ENCODE measurements at regions not wholly inside any gene's neighbourhood (a gene's known extent, or its start where the extent isn't known, plus 50 kb on each side); places are given as distances from the start of the nearest gene placed in this dataset.
"Not testable (repeated sequence)": the region's sequence is repeated elsewhere in the genome, so short reads cannot be mapped to it uniquely, and the experiment has no call there.

DNA sequence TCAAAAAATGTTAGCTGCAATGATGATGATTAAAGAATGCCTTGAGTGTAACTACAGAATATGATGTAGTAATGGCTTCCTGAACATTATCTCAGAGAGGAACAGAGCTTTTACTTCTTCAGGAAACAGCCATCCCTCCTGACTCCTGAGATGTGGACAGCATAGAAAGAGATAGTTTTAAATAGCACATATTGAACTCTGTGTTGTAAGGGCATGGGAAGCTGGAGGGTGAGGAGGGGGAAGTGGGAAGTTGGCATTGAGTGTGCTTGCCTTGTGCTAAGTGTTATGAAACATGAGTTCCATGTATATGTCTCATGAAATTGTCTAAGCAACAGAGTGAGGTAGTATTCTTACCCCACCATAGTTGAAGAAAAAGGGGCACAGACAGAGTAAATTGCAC, 161.5 kb upstream of the SLC28A3 start:
- no peak for DNase-seq (ENCODE audit: low read depth in 2 of 2, low spot score in 1 of 2)

DNA sequence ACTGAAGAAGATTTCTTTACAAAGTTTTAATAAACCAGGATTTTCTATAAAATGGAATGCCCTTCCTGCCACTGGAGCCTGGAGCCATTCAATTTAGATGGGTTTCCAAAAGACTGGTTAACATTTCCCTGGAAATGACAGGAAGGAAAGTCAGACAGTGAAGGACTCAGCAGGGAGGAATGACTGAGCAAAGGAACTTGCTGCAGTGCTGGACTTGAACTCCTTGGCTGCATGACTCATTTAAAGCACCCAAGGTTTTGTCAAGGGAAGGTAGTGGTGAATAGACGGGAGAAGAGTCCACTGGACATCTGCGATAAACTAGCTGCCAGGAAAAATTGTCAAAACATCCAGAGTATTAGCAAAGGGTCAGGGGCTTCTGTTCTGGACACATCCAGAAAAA, 163.8 kb upstream of the SLC28A3 start:
- no peak for DNase-seq (ENCODE audit: low read depth in 2 of 2, low spot score in 1 of 2)

DNA sequence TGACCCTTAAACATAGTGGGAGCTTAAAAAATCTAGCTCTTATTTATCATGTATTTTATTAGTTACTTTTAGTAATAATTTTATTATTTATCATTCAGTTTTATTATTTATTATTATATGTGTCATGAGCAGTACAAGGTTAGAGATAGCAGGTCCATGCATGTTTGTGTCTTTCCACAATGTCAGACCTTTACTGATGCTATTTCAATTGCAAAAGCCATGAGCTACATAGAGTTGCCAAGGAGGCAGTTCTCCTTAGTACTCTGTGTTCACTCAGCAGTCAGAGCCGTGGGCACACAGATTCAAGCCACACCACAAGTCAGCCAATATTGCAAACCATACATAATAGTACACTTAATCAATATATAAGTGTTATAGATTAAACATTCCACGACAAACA, 157.9 kb upstream of the NTRK2 start:
- no peak for DNase-seq (ENCODE audit: low read depth in 2 of 2, low spot score in 1 of 2)

DNA sequence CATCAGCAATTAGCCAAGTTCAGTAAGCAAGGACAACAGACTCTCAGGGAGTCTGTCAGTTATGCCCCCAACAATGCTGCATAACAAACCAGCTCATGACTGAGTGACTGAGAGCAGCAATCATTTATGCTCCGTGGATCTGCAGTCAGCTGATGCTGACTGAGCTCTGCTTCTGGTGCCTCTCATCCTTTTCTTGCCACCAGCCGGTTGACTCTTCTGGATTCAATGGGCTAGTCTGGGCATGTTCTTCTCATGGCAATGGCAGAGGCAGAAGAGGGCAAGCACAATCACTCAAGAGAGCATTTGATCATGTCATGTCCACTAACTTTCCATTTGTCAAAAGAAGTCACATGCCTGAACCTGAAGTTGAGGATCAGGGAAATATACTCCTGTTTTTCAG, 157.0 kb upstream of the NTRK2 start:
- no peak for DNase-seq (ENCODE audit: low read depth in 2 of 2, low spot score in 1 of 2)

DNA sequence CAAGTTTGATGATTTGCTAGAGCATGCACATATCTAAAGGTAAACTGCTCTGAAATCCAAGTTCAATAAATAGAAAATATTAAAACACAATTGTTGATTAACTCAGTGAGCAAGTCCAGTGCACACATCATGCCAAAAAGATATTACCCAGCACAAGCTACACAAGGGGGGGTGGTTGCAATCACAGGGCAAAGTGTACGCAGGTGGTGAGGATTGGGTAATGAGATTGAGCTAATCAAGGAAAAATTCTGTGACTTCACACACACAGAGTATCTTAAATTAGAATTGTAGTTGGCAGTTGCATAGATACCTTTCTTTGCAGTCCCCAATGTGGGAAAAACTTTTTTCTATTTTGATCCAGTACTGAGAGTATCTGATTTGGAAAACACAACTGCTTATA, 156.1 kb upstream of the NTRK2 start:
- DNase-seq (ENCODE audit: low read depth in 2 of 2, low spot score in 1 of 2) = no peak

DNA sequence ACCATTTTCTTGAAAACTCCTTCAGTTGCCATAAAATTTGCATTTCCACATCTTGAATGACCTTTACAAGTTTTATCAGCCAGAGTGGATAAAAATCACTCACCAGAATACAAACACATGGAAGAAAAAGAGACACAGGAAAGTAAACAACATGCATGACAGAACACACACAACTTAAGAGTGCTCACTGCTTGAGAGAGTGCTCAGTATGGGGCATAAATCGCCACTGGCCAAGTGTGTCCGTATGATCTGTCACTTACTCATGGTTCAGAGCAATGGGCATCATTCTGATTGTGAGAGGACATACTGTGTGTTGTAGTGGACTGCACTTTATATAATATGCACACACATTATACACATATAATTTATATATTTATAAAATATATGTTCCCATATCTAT, 155.6 kb upstream of the NTRK2 start:
- DNase-seq (ENCODE audit: low read depth in 2 of 2, low spot score in 1 of 2) = no peak

DNA sequence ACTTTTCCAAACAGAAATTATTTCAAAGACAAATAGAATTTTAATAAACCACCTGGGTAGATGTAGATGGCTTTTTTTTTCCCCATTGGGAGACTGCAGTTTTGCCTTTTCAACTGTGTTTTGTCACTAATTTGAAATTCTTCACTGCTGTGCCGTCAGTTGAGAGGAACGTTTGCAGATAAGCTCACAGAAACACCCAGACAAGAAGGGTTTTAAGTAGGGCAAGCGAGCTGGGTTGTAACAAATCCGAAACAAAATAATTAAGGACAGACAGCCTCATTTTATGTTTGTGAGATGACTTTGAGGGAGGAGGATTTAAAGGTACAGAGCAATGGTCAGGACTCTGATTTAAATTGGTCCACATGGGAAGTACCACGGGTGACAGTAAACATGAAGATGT, 155.1 kb upstream of the NTRK2 start:
- DNase-seq (ENCODE audit: low read depth in 2 of 2, low spot score in 1 of 2) = no peak

DNA sequence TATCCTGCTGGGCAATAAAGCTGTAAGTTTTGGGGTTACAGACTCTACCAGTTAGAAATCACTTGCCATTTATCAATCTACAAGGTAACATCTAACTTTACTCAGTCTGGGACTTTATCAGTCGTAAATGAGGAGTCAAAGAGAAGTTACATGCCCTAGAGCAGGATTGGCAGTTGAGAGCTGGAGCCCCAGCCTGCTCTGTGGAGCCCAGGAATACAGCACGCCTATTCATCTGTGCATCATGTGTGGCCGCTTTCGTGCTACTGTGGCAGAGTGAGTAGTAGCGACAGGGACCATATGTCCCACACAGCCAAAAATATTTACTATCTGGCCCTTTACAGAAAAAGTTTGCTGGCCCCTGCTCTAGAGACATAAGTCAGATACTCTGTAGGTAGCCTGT, 152.5 kb upstream of the NTRK2 start:
- DNase-seq (ENCODE audit: low read depth in 2 of 2, low spot score in 1 of 2) = no peak

DNA sequence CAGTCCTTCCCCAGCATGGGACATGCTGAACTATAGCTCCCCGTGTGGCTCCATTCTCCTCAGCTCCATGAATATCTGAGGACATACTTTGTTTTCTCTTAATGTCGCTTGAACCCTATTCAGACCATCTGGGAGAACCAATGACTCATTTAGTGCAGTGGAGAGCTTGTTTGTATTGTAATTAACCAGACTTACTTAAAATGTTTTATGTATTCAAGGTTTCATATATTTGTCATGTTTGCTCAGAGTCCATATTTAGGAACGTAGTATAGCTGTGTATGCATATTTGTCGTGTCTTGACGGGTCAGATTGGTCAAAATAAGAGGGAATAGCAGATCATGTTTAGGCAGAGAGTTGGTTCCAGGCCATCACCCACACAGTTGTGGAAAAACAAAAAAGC, 150.1 kb upstream of the NTRK2 start:
- DNase-seq (ENCODE audit: low read depth in 2 of 2, low spot score in 1 of 2) = no peak

DNA sequence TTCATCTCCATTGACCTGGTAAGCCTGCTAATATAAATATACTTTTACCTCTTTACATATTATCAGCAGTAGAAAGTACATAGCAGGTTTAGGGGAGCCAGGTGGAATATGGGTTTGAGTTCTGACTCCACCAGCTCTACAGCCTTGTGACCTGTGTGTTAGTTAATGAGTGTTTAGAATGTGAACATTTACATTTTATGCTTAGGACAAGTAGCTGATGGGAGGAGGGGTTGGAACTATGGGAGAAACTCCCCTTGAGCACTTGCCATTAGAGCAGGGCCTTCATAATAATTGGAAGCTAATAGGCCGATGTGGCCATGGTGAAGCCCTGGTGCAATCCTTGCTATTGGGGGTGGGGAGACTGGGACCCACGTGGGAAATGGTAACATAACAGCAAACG, 148.3 kb upstream of the NTRK2 start:
- DNase-seq (ENCODE audit: low read depth in 2 of 2, low spot score in 1 of 2) = no peak

DNA sequence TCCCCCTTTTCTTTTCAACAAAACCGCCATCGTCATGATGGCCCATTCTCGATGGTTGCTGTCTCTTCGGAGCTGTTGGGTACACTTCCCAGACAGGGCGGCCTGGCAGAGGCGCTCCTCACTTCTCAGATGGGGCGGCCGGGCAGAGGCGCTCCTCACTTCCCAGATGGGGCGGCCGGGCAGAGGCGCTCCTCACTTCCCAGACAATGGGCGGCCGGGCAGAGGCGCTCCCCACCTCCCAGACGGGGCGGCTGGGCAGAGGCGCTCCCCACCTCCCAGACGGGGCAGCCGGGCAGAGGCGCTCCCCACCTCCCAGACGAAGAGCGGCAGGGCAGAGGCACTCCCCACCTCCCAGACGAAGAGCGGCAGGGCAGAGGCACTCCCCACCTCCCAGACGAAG, 143.3 kb upstream of the NTRK2 start:
- DNase-seq (ENCODE audit: low read depth in 2 of 2, low spot score in 1 of 2) = not testable (repeated sequence)

DNA sequence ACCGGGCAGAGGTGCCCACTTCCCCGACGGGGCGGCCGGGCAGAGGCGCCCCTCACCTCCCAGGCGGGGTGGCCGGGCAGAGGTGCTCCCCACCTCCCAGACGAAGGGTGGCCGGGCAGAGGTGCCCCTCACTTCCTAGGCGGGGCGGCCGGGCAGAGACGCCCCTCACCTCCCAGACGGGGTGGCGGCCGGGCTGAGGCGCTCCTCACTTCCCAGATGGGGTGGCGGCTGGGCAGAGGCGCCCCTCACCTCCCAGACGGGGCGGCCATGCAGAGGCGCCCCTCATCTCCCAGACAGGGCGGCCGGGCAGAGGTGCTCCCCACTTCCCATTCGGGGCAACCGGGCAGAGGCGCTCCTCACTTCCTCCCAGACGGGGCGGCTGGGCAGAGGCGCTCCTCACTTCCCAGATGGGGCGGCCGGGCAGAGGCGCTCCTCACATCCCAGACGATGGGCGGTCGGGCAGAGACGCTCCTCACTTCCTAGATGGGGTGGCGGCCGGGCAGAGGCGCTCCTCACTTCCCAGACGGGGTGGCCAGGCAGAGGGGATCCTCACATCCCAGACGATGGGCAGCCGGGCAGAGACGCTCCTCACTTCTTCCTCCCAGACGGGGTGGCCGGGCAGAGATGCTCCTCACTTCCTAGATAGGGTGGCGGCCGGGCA, 142.3 kb upstream of the NTRK2 start:
- DNase-seq (ENCODE audit: low read depth in 2 of 2, low spot score in 1 of 2) = not testable (repeated sequence)

DNA sequence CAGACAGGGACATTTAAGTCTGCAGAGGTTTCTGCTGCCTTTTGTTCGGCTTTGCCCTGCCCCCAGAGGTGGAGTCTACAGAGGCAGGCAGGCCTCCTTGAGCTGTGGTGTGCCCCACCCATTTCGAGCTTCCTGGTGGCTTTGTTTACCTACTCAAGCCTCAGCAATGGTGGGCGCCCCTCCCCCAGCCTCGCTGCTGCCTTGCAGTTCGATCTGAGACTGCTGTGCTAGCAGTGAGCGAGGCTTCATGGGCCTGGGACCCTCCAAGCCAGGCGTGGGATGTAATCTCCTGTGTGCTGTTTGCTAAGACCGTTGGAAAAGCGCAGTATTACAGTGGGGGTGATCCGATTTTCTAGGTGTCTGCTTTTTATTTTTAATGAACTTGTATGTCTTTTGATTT, 133.6 kb upstream of the NTRK2 start:
- not testable (repeated sequence) for DNase-seq (ENCODE audit: low read depth in 2 of 2, low spot score in 1 of 2)

DNA sequence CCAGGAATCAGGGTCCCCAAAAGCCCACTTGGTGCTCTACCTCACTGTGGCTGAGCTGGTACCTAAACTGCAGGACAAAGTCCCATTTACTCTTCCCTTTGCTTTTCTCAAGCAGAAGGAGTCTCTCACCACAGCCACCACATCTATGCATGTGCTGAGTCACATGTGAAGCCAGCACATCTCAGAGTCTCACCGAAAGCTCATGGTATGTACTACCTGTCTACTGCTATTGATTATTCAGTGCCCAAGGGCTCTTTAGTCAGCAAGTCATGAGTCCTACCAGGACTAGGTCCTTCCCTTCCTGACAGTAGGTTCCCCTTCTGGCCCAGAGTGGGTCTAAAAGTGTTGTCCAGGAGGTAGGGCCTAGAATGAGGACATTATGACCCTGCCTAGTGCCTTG, 130.7 kb upstream of the NTRK2 start:
- no peak for DNase-seq (ENCODE audit: low read depth in 2 of 2, low spot score in 1 of 2)

DNA sequence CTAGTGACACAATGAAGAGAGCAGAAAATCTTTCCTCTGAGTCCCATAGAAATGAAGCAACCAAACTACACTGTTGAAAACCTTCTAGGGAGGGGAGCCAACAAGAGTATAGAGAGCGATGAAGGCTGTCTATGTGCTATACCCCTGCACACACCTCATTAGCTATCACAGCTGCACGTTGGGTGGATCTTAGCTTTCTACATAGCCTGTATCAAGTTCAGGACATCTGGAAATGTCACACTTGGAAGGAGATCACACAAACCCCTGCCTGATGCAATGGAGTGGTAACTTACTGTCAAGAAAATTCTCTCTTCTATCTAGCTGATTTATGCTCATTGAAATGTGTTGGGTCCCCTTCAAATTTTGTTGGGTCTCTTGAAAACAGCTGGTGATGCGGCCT, 127.0 kb upstream of the NTRK2 start:
- no peak for DNase-seq (ENCODE audit: low read depth in 2 of 2, low spot score in 1 of 2)

DNA sequence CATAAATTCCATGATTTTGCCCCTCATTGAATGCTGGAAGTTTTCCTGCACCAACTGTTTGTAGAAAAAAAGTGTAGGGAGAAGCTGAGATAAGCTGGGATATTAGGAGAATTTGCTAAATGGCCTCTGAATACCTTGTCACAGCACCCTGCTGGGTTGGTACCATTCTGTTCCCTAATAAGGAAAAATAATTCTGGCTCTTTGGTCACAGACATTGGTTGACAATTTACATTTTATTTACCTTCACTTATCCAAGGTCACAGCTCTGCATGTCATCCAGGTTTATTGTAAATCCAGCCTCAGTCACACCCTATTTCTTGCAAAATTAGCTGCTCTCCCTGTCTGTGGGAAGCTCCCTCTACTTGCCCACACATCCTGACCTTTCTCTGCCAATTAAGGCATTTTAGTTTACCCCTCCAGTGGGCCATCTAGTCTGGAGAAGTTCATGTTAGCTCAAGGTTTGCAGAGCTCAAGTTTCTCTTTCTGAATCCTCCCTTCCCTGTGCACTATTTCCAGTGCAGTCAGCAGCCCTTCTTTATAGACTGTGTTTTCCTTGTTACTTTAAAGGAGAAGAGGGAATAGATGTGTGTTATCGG, 115.4 kb upstream of the NTRK2 start:
- DNase-seq (ENCODE audit: low read depth in 2 of 2, low spot score in 1 of 2) = no peak

DNA sequence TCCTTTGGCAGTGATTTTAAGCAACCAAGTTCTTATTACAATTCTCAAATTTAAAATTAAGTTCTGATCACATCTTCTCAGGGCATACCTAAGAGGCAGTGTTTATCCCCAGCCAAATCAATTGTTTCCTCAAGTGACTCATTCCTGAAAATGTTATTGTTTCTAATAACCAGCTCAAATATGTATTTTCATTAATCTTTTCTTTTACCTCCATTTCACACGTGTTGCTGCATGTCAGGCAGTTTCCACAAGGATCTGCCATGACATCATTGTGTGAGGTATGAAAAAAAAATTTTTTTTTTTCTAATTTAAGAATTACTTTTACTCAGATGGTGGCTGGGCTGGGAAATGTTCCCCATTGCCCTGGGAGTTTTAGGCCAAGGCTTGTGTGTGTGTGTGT, 113.0 kb upstream of the NTRK2 start:
- DNase-seq (ENCODE audit: low read depth in 2 of 2, low spot score in 1 of 2) = no peak

DNA sequence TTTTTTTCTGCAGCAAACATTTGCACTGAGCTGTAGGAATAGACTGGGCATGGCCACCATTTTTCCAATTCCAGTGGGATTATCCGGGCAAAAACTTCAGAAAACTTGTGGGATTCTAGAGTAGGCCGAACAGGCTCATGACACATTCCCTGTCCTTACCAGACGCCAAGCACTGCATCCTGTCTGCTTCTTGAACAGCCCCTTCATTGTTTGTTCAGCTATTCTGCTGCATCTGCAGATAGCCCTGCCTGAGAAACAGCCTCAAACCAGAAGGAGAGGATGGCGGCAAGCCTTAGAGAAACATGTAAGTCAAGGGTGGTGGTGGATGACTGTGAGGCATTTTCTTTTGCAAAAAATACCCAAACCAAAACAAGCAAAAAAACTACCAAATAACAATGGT, 111.8 kb upstream of the NTRK2 start:
- no peak for DNase-seq (ENCODE audit: low read depth in 2 of 2, low spot score in 1 of 2)

DNA sequence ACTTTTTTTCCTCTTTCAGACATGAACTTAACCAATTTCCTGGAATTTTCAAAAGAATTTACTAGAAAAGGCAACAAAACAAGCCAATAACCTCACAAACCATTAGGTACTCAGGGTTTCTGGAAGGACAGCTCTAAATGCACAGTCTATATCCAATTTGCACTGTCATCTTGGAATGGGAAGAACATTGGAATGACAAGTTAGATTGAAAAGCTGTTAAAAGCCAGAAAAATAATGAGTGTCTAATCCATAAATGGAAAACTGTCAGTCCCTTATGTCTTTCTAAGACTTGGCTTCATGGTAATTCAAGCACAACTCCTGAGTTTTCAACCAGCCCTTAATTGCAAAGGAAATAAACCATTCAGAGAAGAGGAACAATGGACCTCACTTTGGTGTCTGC, 105.8 kb upstream of the NTRK2 start:
- DNase-seq (ENCODE audit: low read depth in 2 of 2, low spot score in 1 of 2) = no peak

DNA sequence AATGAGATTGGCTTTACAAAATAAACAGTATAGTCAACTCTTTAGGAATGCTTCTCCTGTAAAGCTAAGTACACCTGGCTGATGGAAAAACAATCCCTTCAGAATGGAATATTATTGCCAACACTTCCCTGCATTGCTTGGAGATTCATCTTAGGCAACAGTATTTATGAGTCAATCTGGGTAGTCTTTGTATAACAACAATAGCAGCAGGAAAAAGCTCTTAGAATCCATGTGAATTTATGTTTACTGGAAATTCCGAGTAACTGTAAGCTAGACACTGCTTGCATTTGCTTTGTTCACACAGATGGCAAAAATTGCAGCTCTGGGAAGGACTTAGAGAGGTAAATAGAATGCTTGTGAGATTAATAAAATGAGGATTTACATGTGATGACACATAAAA, 101.7 kb upstream of the NTRK2 start:
- DNase-seq (ENCODE audit: low read depth in 2 of 2, low spot score in 1 of 2) = no peak

DNA sequence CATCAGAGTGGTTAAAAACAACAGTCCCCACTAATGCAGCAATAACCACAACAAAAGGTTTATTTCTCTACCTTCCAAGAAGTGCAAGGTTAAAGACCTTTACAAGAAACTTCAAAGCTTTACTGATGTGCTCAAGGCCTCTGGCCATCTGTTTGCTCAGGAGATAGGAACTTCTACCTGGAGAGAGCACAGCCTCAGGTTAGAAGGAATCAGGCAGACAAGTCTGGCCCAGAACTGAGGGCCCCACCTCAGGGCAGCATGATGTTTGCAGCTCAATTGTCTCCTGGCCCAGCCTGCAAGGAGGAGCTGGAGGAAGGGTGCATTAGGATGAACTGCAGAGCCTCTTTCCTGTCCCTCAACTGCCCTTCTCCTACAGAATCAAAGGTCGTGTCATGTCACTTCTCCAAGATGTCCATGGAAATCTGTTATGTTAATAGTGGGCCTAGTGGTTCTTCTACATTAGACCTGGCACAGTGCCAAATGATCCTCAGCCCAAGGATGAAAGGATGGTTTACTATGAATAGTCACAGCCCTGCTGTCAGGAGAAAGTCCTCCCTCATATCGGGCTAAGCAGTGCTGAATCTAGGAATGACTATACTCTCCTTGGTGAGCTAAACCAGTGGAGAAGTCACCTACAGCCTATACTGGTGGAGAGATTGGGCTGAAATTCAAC, 98.9 kb upstream of the NTRK2 start:
- no peak for DNase-seq (ENCODE audit: low read depth in 2 of 2, low spot score in 1 of 2)

DNA sequence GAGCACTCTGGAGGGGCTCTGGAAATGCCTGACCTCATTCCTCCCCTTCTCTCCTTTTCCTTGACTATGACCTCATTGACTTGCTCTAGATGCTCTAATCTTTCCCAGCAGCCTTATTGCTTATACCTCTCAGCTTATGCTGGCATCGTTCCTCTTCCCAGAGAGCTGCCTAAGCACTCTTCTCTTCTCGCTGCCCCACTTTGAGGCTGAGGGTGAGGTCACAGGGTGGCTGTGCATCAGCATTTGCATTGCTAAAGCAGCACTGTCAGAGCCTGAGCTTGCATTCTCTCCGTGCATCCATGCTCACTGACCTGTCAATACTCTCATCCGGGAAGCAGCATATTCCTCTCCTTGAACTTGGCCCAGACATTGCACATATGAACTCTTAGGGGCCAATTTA, 96.4 kb upstream of the NTRK2 start:
- no peak for DNase-seq (ENCODE audit: low read depth in 2 of 2, low spot score in 1 of 2)

DNA sequence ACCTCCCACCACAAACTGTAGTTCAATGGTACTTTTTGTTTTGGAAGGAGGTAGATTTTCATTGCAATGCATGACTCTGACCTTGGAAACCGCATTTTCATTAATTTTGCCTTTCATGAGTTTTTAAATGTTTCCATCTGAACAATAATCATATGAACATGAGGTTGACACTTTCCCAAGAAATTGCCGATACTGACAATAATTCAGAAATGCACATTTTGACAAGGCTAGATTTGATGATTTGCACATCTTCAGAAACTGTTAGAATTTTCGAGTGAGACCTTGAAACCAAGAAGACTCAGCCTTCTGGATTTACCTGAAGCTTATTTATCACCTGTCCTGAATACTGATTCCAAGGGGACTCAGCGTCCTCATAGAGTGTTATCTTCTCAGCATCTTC, 93.8 kb upstream of the NTRK2 start:
- DNase-seq (ENCODE audit: low read depth in 2 of 2, low spot score in 1 of 2) = no peak
